GM19328 (cell line): ENCODE measurements at regions not wholly inside any gene's neighbourhood (a gene's known extent, or its start where the extent isn't known, plus 50 kb on each side); places are given as distances from the start of the nearest gene placed in this dataset.

Experiments used
- ATAC-seq: cut with Tn5 transposase; IDR thresholded peaks from one replicate; pipeline ENCODE4 v1.9.1; 2021; ENCODE audit warnings: mild to moderate bottlenecking, moderate library complexity; ENCODE audit not compliant: unreplicated experiment

GRCh38 chr1:55751776-55752175 is 536.6 kb upstream of the USP24 start:
- ATAC-seq: no peak

GRCh38 chr1:55750628-55750995 is 535.4 kb upstream of the USP24 start:
- no peak for ATAC-seq

- no peak for ATAC-seq
Observed at GRCh38 chr1:55749975-55750627, 534.9 kb upstream of the USP24 start.

- no peak for ATAC-seq
Observed at GRCh38 chr1:55747408-55747841, 532.3 kb upstream of the USP24 start.

GRCh38 chr1:55746710-55747109 is 531.5 kb upstream of the USP24 start:
- no peak for ATAC-seq

- ATAC-seq: no peak
Observed at GRCh38 chr1:55741516-55741915, 526.4 kb upstream of the USP24 start.

GRCh38 chr1:55735106-55735505 is 519.9 kb upstream of the USP24 start:
- ATAC-seq: no peak

- no peak for ATAC-seq
Observed at GRCh38 chr1:55726994-55727393, 511.8 kb upstream of the USP24 start.

- ATAC-seq: no peak
Observed at GRCh38 chr1:55725378-55725777, 510.2 kb upstream of the USP24 start.

GRCh38 chr1:55724551-55725325 is 509.6 kb upstream of the USP24 start:
- no peak for ATAC-seq

GRCh38 chr1:55723001-55723400 is 507.8 kb upstream of the USP24 start:
- no peak for ATAC-seq

- no peak for ATAC-seq
Observed at GRCh38 chr1:55720261-55720660, 505.1 kb upstream of the USP24 start.

- no peak for ATAC-seq
Observed at GRCh38 chr1:55718758-55719671, 503.9 kb upstream of the USP24 start.

GRCh38 chr1:55717111-55717510 is 501.9 kb upstream of the USP24 start:
- no peak for ATAC-seq

- ATAC-seq: no peak
Observed at GRCh38 chr1:55716610-55717009, 501.4 kb upstream of the USP24 start.

- no peak for ATAC-seq
Observed at GRCh38 chr1:55716151-55716550, 501.0 kb upstream of the USP24 start.

- ATAC-seq: no peak
Observed at GRCh38 chr1:55714230-55714629, 499.1 kb upstream of the USP24 start.

GRCh38 chr1:55713516-55713915 is 498.4 kb upstream of the USP24 start:
- no peak for ATAC-seq

- ATAC-seq: no peak
Observed at GRCh38 chr1:55712148-55712547, 497.0 kb upstream of the USP24 start.

- no peak for ATAC-seq
Observed at GRCh38 chr1:55708781-55709180, 493.6 kb upstream of the USP24 start.

- ATAC-seq: no peak
Observed at GRCh38 chr1:55707846-55708245, 492.7 kb upstream of the USP24 start.

- ATAC-seq: no peak
Observed at GRCh38 chr1:55707196-55707595, 492.0 kb upstream of the USP24 start.
